ENCODE measurements at regions not wholly inside any gene's neighbourhood (a gene's known extent, or its start where the extent isn't known, plus 50 kb on each side); places are given as distances from the start of the nearest gene placed in this dataset.

- TF ChIP-seq CTCF (IDR thresholded peaks at IDR 0.05) (no peak), POLR2A (IDR thresholded peaks at IDR 0.05) (no peak)
- intact Hi-C loops (cut with DNase I) = no loop called here
- no peak for DNase-seq
- Histone ChIP-seq H3K4me3 (no peak overlapping the region), H3K36me3 (no peaks in the 10 kb centered on the region), H3K9me3 (peaks cover 0 to 11% (median 0%) of the 10 kb centered on the region in 3 donors), H3K4me1 (peaks cover 23 to 39% (median 36%) of the 10 kb centered on the region in 3 donors), H3K27ac (no peak overlapping the region), H3K27me3 (no peaks in the 10 kb centered on the region)
- WGBS, 2 donors = 64 to 81% methylated on average over 3 of the region's 3 CpGs
Measured at GRCh38 chr4:38195486-38195885, 235.3 kb downstream of the PTTG2 start.

- TF ChIP-seq POLR2A (IDR thresholded peaks at IDR 0.05) (no peak), CTCF (IDR thresholded peaks at IDR 0.05) (no peak)
- intact Hi-C loops (cut with DNase I) = no loop called here
- DNase-seq = no peak
- Histone ChIP-seq H3K36me3 (no peaks in the 10 kb centered on the region), H3K4me1 (peaks cover 20 to 35% (median 31%) of the 10 kb centered on the region in 3 donors), H3K9me3 (peaks cover 0 to 11% (median 0%) of the 10 kb centered on the region in 3 donors), H3K27me3 (no peaks in the 10 kb centered on the region), H3K4me3 (no peak overlapping the region), H3K27ac (no peak overlapping the region)
- WGBS, 2 donors = 80% methylated on average over 4 to 6 of the region's 6 CpGs
Measured at GRCh38 chr4:38195911-38196310, 235.7 kb downstream of the PTTG2 start.

GRCh38 chr4:38202242-38202641 lies 242.0 kb downstream of the PTTG2 start:
- H3K9me3 ChIP-seq = no peaks in the 10 kb centered on the region
- no peak for DNase-seq
- TF ChIP-seq CTCF (IDR thresholded peaks at IDR 0.05) = no peak
- TF ChIP-seq POLR2A (IDR thresholded peaks at IDR 0.05) = no peak
- no peaks in the 10 kb centered on the region for H3K27me3 ChIP-seq
- H3K36me3 ChIP-seq = no peaks in the 10 kb centered on the region
- H3K4me1 ChIP-seq = peaks cover 0 to 33% (median 14%) of the 10 kb centered on the region in 3 donors
- H3K4me3 ChIP-seq = no peak overlapping the region
- H3K27ac ChIP-seq = peak overlapping the region; percentile 22 to 80 (median 74)
- intact Hi-C loops (cut with DNase I) = no loop called here
- WGBS, 2 donors = 16 to 57% methylated on average over 2 of the region's 2 CpGs

- H3K27me3 ChIP-seq = no peaks in the 10 kb centered on the region
- H3K4me1 ChIP-seq = peaks cover 0 to 33% (median 14%) of the 10 kb centered on the region in 3 donors
- DNase-seq = no peak
- peak overlapping the region; percentile 14 to 80 (median 74) for H3K27ac ChIP-seq
- TF ChIP-seq POLR2A (IDR thresholded peaks at IDR 0.05) = no peak
- no peak for TF ChIP-seq CTCF (IDR thresholded peaks at IDR 0.05)
- H3K36me3 ChIP-seq = no peaks in the 10 kb centered on the region
- intact Hi-C loops (cut with DNase I) = no loop called here
- WGBS, 2 donors = 29 to 68% methylated on average over 3 of the region's 3 CpGs
- no peaks in the 10 kb centered on the region for H3K9me3 ChIP-seq
- no peak overlapping the region for H3K4me3 ChIP-seq
Measured at GRCh38 chr4:38203609-38204008, 243.4 kb downstream of the PTTG2 start.

GRCh38 chr4:38204339-38205035 lies 244.3 kb downstream of the PTTG2 start:
- DNase-seq = no peak
- H3K9me3 ChIP-seq = no peaks in the 10 kb centered on the region
- no peak overlapping the region for H3K4me3 ChIP-seq
- H3K27me3 ChIP-seq = no peaks in the 10 kb centered on the region
- intact Hi-C loops (cut with DNase I) = no loop called here
- TF ChIP-seq CTCF (IDR thresholded peaks at IDR 0.05) (no peak), POLR2A (IDR thresholded peaks at IDR 0.05) (no peak)
- H3K36me3 ChIP-seq = no peaks in the 10 kb centered on the region
- peak overlapping the region in 1 of 4 donors; percentile 75 for H3K27ac ChIP-seq
- H3K4me1 ChIP-seq = peaks cover 0 to 33% (median 14%) of the 10 kb centered on the region in 3 donors
- WGBS, 2 donors = 63 to 71% methylated on average over 8 to 9 of the region's 9 CpGs
